Loucy (cell line): ENCODE measurements at regions not wholly inside any gene's neighbourhood (a gene's known extent, or its start where the extent isn't known, plus 50 kb on each side); places are given as distances from the start of the nearest gene placed in this dataset.

Experiments
- CTCF ChIP-seq: fragments of 200-600 bp; sonication (generic); conservative IDR thresholded peaks from 2 replicates; pipeline ENCODE4 v1.5.1; 2014; ENCODE audit warnings: mild to moderate bottlenecking, antibody characterized with exemption, low read length
- EZH2phosphoT487 ChIP-seq: fragments of 200-600 bp; IDR thresholded peaks from 2 replicates; pipeline ENCODE4 v1.6.1; 2018; ENCODE audit warnings: antibody characterized with exemption, mild to moderate bottlenecking, moderate library complexity, borderline replicate concordance

- no peak for TF ChIP-seq CTCF
- no peak for TF ChIP-seq EZH2phosphoT487
These were observed 231.9 kb upstream of the TNRC6C start for GRCh38 chr17:77726549-77727006.
